HL-60 (cell line): ENCODE measurements at regions not wholly inside any gene's neighbourhood (a gene's known extent, or its start where the extent isn't known, plus 50 kb on each side); places are given as distances from the start of the nearest gene placed in this dataset.

Experiments
- DNase-seq, 2 experiments: peaks; one replicate each; pipeline ENCODE4 v3.0.0-alpha.2; 2010 to 2020; ENCODE audit warnings: low read depth in 1 of 2, low spot score in 1 of 2
- H3K27ac ChIP-seq: fragments of 250-450 bp; sonication (Bioruptor Pico); replicated peaks from 2 replicates; pipeline ENCODE4 v1.5.1; 2020; ENCODE audit warnings: mild to moderate bottlenecking, moderate library complexity
- H3K27me3 ChIP-seq: fragments of 250-450 bp; sonication (Bioruptor Pico); 2 replicates; pipeline ENCODE4 v1.5.1; 2021; ENCODE audit warnings: mild to moderate bottlenecking, moderate library complexity; ENCODE audit not compliant: insufficient read depth, poor library complexity, severe bottlenecking
- H3K4me3 ChIP-seq: replicated peaks from 2 replicates; pipeline ENCODE4 v1.5.1; 2011; ENCODE audit warnings: mild to moderate bottlenecking, control low read depth, low read length; ENCODE audit not compliant: insufficient read depth
- CTCF ChIP-seq: IDR thresholded peaks from one replicate; pipeline ENCODE4 v1.5.1; 2011; ENCODE audit warnings: low read length, control low read depth, inconsistent platforms; ENCODE audit not compliant: insufficient read depth
- GABPA ChIP-seq: IDR thresholded peaks from 2 replicates; pipeline ENCODE4 v1.6.1; 2012; ENCODE audit warnings: low read depth
- POLR2AphosphoS5 ChIP-seq: IDR thresholded peaks from 2 replicates; pipeline ENCODE4 v1.6.1; 2012; ENCODE audit warnings: low read depth
- REST ChIP-seq: IDR thresholded peaks from 2 replicates; pipeline ENCODE4 v1.6.1; 2012; ENCODE audit warnings: low read depth; ENCODE audit not compliant: insufficient replicate concordance
- SPI1 ChIP-seq: IDR thresholded peaks from 2 replicates; pipeline ENCODE4 v1.6.1; 2012; ENCODE audit warnings: low read depth, mild to moderate bottlenecking, borderline replicate concordance

- no peak overlapping the region for H3K27ac ChIP-seq
- no peak overlapping the region for H3K4me3 ChIP-seq
- H3K27me3 ChIP-seq: no peaks in the 10 kb centered on the region
- TF ChIP-seq GABPA: no peak
- no peak for DNase-seq
These were observed 193.8 kb downstream of the BCOR start for GRCh38 chrX:39903937-39904336.

GRCh38 chrX:39904816-39905537, 192.8 kb downstream of the BCOR start:
- no peak for TF ChIP-seq SPI1
- TF ChIP-seq REST: no peak
- TF ChIP-seq GABPA: no peak
- no peak for TF ChIP-seq POLR2AphosphoS5
- no peak for TF ChIP-seq CTCF
- Histone ChIP-seq H3K27me3 (no peaks in the 10 kb centered on the region), H3K4me3 (no peak overlapping the region), H3K27ac (no peak overlapping the region)
- no peak for DNase-seq

DNA sequence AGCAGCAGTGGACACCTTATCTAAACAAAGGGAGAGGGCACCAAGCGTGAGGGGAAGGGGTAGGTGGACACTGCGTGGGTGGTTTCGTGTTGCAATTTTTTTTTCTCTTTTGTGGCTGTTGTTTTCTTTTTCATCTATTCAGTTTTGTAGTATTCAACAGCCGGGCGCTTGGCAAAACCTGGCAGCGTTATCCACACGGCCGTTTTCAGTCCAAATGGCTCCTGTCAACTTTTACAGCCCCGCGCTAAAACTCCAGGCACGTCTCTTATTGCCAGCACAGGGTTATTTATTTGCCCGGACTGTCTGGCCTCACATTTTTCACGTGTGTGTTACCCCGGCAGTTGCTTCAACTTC, 192.2 kb downstream of the BCOR start:
- no peak overlapping the region for H3K4me3 ChIP-seq
- peak in 1 of 2 experiments; percentile 18 for DNase-seq
- H3K27me3 ChIP-seq: no peaks in the 10 kb centered on the region
- TF ChIP-seq POLR2AphosphoS5 (no peak), CTCF (no peak), REST (no peak), GABPA (no peak), SPI1 (no peak)
- no peak overlapping the region for H3K27ac ChIP-seq

- no peak for DNase-seq
- Histone ChIP-seq H3K27me3 (no peaks in the 10 kb centered on the region), H3K4me3 (no peak overlapping the region), H3K27ac (no peak overlapping the region)
- no peak for TF ChIP-seq POLR2AphosphoS5
- TF ChIP-seq GABPA: no peak
- TF ChIP-seq SPI1: no peak
- TF ChIP-seq REST: no peak
- no peak for TF ChIP-seq CTCF
These were observed 191.8 kb downstream of the BCOR start for GRCh38 chrX:39905946-39906345.
